IMR-90 (cell line): ENCODE measurements at regions not wholly inside any gene's neighbourhood (a gene's known extent, or its start where the extent isn't known, plus 50 kb on each side); places are given as distances from the start of the nearest gene placed in this dataset.

Source experiments
- ATAC-seq: fragments of 200-7000 bp; cut with Tn5 transposase; 2 replicates; pipeline ENCODE4 v1.9.1; 2020; ENCODE audit warnings: low read depth, mild to moderate bottlenecking, moderate library complexity
- BruUV-seq: library from RNA; stranded (reverse); fragments of 400-500 nt; replicated peaks from 2 replicates; lab custom pipeline; 2021; lab: Mats Ljungman, UMichigan
- CTCF ChIA-PET: fragments of 300-600 bp; formaldehyde crosslinking; extraction: SDS; loops from one replicate; lab custom pipeline; 2021; ENCODE audit warnings: antibody characterized with exemption; lab: Yijun Ruan, JAX
- POLR2A ChIA-PET: fragments of 300-600 bp; sonication (Branson Sonifier 250); formaldehyde crosslinking; loops from one replicate; lab custom pipeline; 2022; ENCODE audit warnings: antibody characterized with exemption; ENCODE audit not compliant: unreplicated experiment; lab: Charles Lee
- DNase-seq: peaks from one replicate; pipeline ENCODE4 v3.0.0; 2013
- H2AFZ ChIP-seq: replicated peaks from 2 replicates; pipeline ENCODE3; 2013; ENCODE audit warnings: low read length, mild to moderate bottlenecking; ENCODE audit not compliant: poor library complexity
- H2AK5ac ChIP-seq: 2 replicates; pipeline ENCODE4 v1.6.1; 2013; ENCODE audit warnings: low read depth, low read length, inconsistent platforms
- H2AK9ac ChIP-seq: replicated peaks from 2 replicates; pipeline ENCODE3; 2013; ENCODE audit warnings: mild to moderate bottlenecking, low read depth, low read length, moderate library complexity; ENCODE audit not compliant: poor library complexity
- H2BK120ac ChIP-seq: 2 replicates; pipeline ENCODE4 v1.6.1; 2013; ENCODE audit warnings: low read depth, low read length, inconsistent platforms
- H2BK15ac ChIP-seq: 3 replicates; pipeline ENCODE4 v1.6.1; 2013; ENCODE audit warnings: low read depth, low read length, inconsistent platforms
- H2BK20ac ChIP-seq: 2 replicates; pipeline ENCODE4 v1.6.1; 2013; ENCODE audit warnings: low read depth, mild to moderate bottlenecking, inconsistent platforms, low read length, moderate library complexity
- H2BK5ac ChIP-seq: 2 replicates; pipeline ENCODE4 v1.6.1; 2013; ENCODE audit warnings: mild to moderate bottlenecking, low read depth, low read length, inconsistent platforms; ENCODE audit not compliant: poor library complexity, severe bottlenecking
- H3K14ac ChIP-seq: replicated peaks from 2 replicates; pipeline ENCODE4 v1.6.1; 2013; ENCODE audit warnings: low read depth, low read length, inconsistent platforms
- H3K18ac ChIP-seq: 2 replicates; pipeline ENCODE4 v1.6.1; 2013; ENCODE audit warnings: low read depth, low read length, control low read depth
- H3K23ac ChIP-seq: 2 replicates; pipeline ENCODE4 v1.6.1; 2013; ENCODE audit warnings: low read depth, low read length, inconsistent platforms
- H3K27ac ChIP-seq: 2 replicates; pipeline ENCODE4 v1.5.1; 2013; ENCODE audit warnings: mild to moderate bottlenecking, control low read depth, low read length; ENCODE audit not compliant: insufficient read depth
- H3K27me3 ChIP-seq: 2 replicates; pipeline ENCODE4 v1.6.1; 2013; ENCODE audit warnings: low read length; ENCODE audit not compliant: control insufficient read depth, insufficient read depth
- H3K36me3 ChIP-seq: 2 replicates; pipeline ENCODE4 v1.6.1; 2013; ENCODE audit warnings: low read length, mixed read lengths; ENCODE audit not compliant: control insufficient read depth, insufficient read depth
- H3K4ac ChIP-seq: 2 replicates; pipeline ENCODE4 v1.6.1; 2013; ENCODE audit warnings: low read depth, low read length, inconsistent platforms
- H3K4me1 ChIP-seq: 2 replicates; pipeline ENCODE4 v1.6.1; 2013; ENCODE audit warnings: low read length, mixed read lengths; ENCODE audit not compliant: control insufficient read depth, insufficient read depth
- H3K4me2 ChIP-seq: 2 replicates; pipeline ENCODE4 v1.6.1; 2013; ENCODE audit warnings: low read depth, mild to moderate bottlenecking, control low read depth, low read length, moderate library complexity
- H3K4me3 ChIP-seq: 2 replicates; pipeline ENCODE4 v1.5.1; 2013; ENCODE audit warnings: low read depth, mild to moderate bottlenecking, control low read depth, low read length, moderate library complexity; ENCODE audit not compliant: insufficient read depth
- H3K56ac ChIP-seq: 2 replicates; pipeline ENCODE4 v1.6.1; 2013; ENCODE audit warnings: low read length, inconsistent platforms; ENCODE audit not compliant: insufficient read depth; ENCODE audit errors: extremely low read depth
- H3K79me1 ChIP-seq, 2 experiments: 2 replicates each; pipeline ENCODE4 v1.6.1; 2013; ENCODE audit warnings: low read length in 2 of 2, inconsistent platforms in 1 of 2, low read depth in 1 of 2
- H3K9ac ChIP-seq: 2 replicates; pipeline ENCODE4 v1.6.1; 2013; ENCODE audit warnings: low read depth, low read length, control low read depth
- H3K9me1 ChIP-seq: 2 replicates; pipeline ENCODE4 v1.6.1; 2013; ENCODE audit warnings: low read length, inconsistent platforms; ENCODE audit not compliant: insufficient read depth
- H3K9me3 ChIP-seq: 2 replicates; pipeline ENCODE4 v1.6.1; 2013; ENCODE audit warnings: low read length; ENCODE audit not compliant: control insufficient read depth, insufficient read depth
- H4K20me1 ChIP-seq: 2 replicates; pipeline ENCODE4 v1.6.1; 2013; ENCODE audit warnings: low read length, inconsistent platforms; ENCODE audit not compliant: insufficient read depth
- H4K5ac ChIP-seq: 2 replicates; pipeline ENCODE4 v1.6.1; 2013; ENCODE audit warnings: mild to moderate bottlenecking, low read depth, low read length, control low read depth
- H4K8ac ChIP-seq, 2 experiments: 2 replicates each; pipeline ENCODE4 v1.6.1; 2013; ENCODE audit warnings: low read depth in 2 of 2, low read length in 2 of 2, control low read depth in 1 of 2, inconsistent platforms in 1 of 2
- H4K91ac ChIP-seq: 2 replicates; pipeline ENCODE4 v1.6.1; 2013; ENCODE audit warnings: low read depth, low read length, inconsistent platforms; ENCODE audit not compliant: insufficient read depth
- CEBPB ChIP-seq: IDR thresholded peaks from 2 replicates; pipeline ENCODE4 v1.6.1; 2012; ENCODE audit warnings: low read depth, low read length, improper control_type of control experiment
- CHD1 ChIP-seq: IDR thresholded peaks from 2 replicates; pipeline ENCODE4 v1.6.1; 2012; ENCODE audit warnings: low read depth, low read length, improper control_type of control experiment
- MAFK ChIP-seq: IDR thresholded peaks from 2 replicates; pipeline ENCODE4 v1.6.1; 2012; ENCODE audit warnings: low read depth, low read length, improper control_type of control experiment
- MAZ ChIP-seq: IDR thresholded peaks from 2 replicates; pipeline ENCODE4 v1.6.1; 2012; ENCODE audit warnings: low read depth, mild to moderate bottlenecking, low read length, improper control_type of control experiment, moderate library complexity, borderline replicate concordance
- MXI1 ChIP-seq: IDR thresholded peaks from 2 replicates; pipeline ENCODE4 v1.6.1; 2012; ENCODE audit warnings: low read depth, mild to moderate bottlenecking, low read length, moderate library complexity, borderline replicate concordance
- NFE2L2 ChIP-seq: fragments of 150-350 bp; IDR thresholded peaks from 2 replicates; pipeline ENCODE4 v1.6.1; 2016; ENCODE audit warnings: low read depth, mild to moderate bottlenecking, low read length
- POLR2A ChIP-seq: IDR thresholded peaks from 2 replicates; pipeline ENCODE4 v1.6.1; 2012; ENCODE audit warnings: mild to moderate bottlenecking, low read depth, low read length
- RAD21 ChIP-seq: IDR thresholded peaks from 2 replicates; pipeline ENCODE4 v1.6.1; 2012; ENCODE audit warnings: low read length, improper control_type of control experiment
- RFX5 ChIP-seq: IDR thresholded peaks from 2 replicates; pipeline ENCODE4 v1.8.0; 2012; ENCODE audit warnings: low read depth, mild to moderate bottlenecking, low read length, moderate library complexity
- SMC3 ChIP-seq: fragments of 150-350 bp; IDR thresholded peaks from 2 replicates; pipeline ENCODE4 v1.6.1; 2016; ENCODE audit warnings: low read depth, mild to moderate bottlenecking, antibody characterized with exemption, low read length, moderate library complexity
- WGBS, 2 experiments: methylation state at CpG; one replicate each; pipeline versions ENCODE4 v1.1.5 to v1.1.7; 2013; ENCODE audit warnings: missing lambda C conversion rate in 2 of 2; ENCODE audit not compliant: insufficient read length in 1 of 2; ENCODE audit errors: extremely low coverage in 2 of 2; 5-methylcytosine and 5-hydroxymethylcytosine counted together
- dilution Hi-C: fragments of 300-500 bp; cut with HindIII; formaldehyde crosslinking; loops from one replicate; pipeline ENCODE4 v1.14.3; 2018; ENCODE audit warnings: low sequenced_read_pairs; ENCODE audit not compliant: unreplicated experiment
- in situ Hi-C: fragments of 300-500 bp; cut with MboI; formaldehyde crosslinking; loops from 3 replicates; pipeline ENCODE4 v1.14.3; 2019; ENCODE audit warnings: low sequenced_read_pairs, inconsistent platforms, mixed read lengths
- intact Hi-C: fragments of 100-400 bp; cut with micrococcal nuclease; formaldehyde crosslinking; loops from 2 replicates; pipeline ENCODE4 v1.10.0; 2022
- TF ChIP-seq, protein P1 (sequence below): fragments of 150-350 bp; IDR thresholded peaks from 2 replicates; pipeline ENCODE4 v1.6.1; 2016; ENCODE audit warnings: low read depth, mild to moderate bottlenecking, low read length, moderate library complexity, borderline replicate concordance

DNA sequence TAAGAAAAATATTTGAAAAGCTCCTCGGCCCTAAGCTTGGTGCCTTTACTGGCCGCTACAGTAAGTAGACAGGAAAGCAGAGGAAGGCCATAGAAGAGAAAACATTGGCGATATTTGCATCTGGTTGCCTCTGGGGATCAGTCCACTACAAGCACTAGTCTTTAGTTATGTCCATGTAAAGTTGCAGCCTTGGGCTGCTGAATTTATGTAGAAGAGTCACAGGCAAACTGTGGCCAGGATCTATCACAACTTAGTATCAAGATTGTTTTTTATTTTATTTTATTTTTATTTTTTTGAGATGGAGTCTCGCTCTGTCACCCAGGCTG is 228.7 kb upstream of the CAMK1G start:
- dilution Hi-C loops (no loop called here), intact Hi-C loops (loop anchor here (1.0 to 10.0 kb wide), 6 partner anchors 54 to 1110 kb away; partner anchors contain the start of gene PLXNA2), in situ Hi-C loops (loop anchor here (10.0 kb wide), 1 partner anchor 80 kb away; no protein-coding TSS in a partner anchor)
- H3K18ac ChIP-seq = no peak overlapping the region
- H3K9ac ChIP-seq = no peak overlapping the region
- no peak overlapping the region for H4K5ac ChIP-seq
- no peak overlapping the region for H2BK20ac ChIP-seq
- TF ChIP-seq MAZ = no peak
- TF ChIP-seq NFE2L2 = no peak
- no peak for TF ChIP-seq POLR2A
- TF ChIP-seq CHD1 = no peak
- TF ChIP-seq CEBPB = no peak
- no peak for TF ChIP-seq RFX5
- no peak for TF ChIP-seq RAD21
- TF ChIP-seq, protein P1, sequence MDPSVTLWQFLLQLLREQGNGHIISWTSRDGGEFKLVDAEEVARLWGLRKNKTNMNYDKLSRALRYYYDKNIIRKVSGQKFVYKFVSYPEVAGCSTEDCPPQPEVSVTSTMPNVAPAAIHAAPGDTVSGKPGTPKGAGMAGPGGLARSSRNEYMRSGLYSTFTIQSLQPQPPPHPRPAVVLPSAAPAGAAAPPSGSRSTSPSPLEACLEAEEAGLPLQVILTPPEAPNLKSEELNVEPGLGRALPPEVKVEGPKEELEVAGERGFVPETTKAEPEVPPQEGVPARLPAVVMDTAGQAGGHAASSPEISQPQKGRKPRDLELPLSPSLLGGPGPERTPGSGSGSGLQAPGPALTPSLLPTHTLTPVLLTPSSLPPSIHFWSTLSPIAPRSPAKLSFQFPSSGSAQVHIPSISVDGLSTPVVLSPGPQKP = no peak
- no peak for TF ChIP-seq MXI1
- TF ChIP-seq MAFK = no peak
- TF ChIP-seq SMC3 = no peak
- H3K79me1 ChIP-seq = no peaks in the 10 kb centered on the region
- no peaks in the 10 kb centered on the region for H3K9me1 ChIP-seq
- H3K4me2 ChIP-seq = no peak overlapping the region
- no peak overlapping the region for H3K23ac ChIP-seq
- no TSS peak for BruUV-seq
- DNase-seq (no peak), ATAC-seq (no peak)
- no peak overlapping the region for H2BK120ac ChIP-seq
- H2AFZ ChIP-seq = no peak overlapping the region
- H4K8ac ChIP-seq = no peak overlapping the region
- ChIA-PET POLR2A (interaction anchor here (0.6 kb wide), 1 partner anchor 874 kb away, joined by 3 read pairs; no protein-coding TSS in a partner anchor), CTCF (interaction anchor here (0.6 to 1.3 kb wide), 11 partner anchors 9 to 147 kb away, joined by 3 to 6 read pairs (median 3); no protein-coding TSS in a partner anchor)
- no peak overlapping the region for H2BK15ac ChIP-seq
- no peaks in the 10 kb centered on the region for H3K4me1 ChIP-seq
- no peak overlapping the region for H3K27ac ChIP-seq
- H2BK5ac ChIP-seq = no peak overlapping the region
- no peak overlapping the region for H2AK5ac ChIP-seq
- H4K20me1 ChIP-seq = no peaks in the 10 kb centered on the region
- H3K27me3 ChIP-seq = no peaks in the 10 kb centered on the region
- H3K56ac ChIP-seq = no peak overlapping the region
- no peaks in the 10 kb centered on the region for H3K9me3 ChIP-seq
- no CpG with 5 or more reads among the region's 4 CpGs for WGBS, 2 experiments
- no peak overlapping the region for H3K4ac ChIP-seq
- H3K36me3 ChIP-seq = no peaks in the 10 kb centered on the region
- no peak overlapping the region for H3K14ac ChIP-seq
- H2AK9ac ChIP-seq = no peak overlapping the region
- H3K4me3 ChIP-seq = no peak overlapping the region
- H4K91ac ChIP-seq = no peak overlapping the region
